ENCODE measurements at regions not wholly inside any gene's neighbourhood (a gene's known extent, or its start where the extent isn't known, plus 50 kb on each side); places are given as distances from the start of the nearest gene placed in this dataset.

- H3K27me3 ChIP-seq (ENCODE audit: insufficient read depth, poor library complexity, severe bottlenecking): no peaks in the 10 kb centered on the region
- no peak for DNase-seq (ENCODE audit: low read depth in 1 of 2, low spot score in 1 of 2)
- no peak overlapping the region for H3K4me3 ChIP-seq (replicated peaks; ENCODE audit: insufficient read depth, low read length)
- H3K27ac ChIP-seq (replicated peaks): no peak overlapping the region
- TF ChIP-seq POLR2AphosphoS5 (IDR thresholded peaks at IDR 0.05; ENCODE audit: low read depth): no peak
- TF ChIP-seq SPI1 (IDR thresholded peaks at IDR 0.05; ENCODE audit: borderline replicate concordance, low read depth): no peak
- TF ChIP-seq, protein P1, sequence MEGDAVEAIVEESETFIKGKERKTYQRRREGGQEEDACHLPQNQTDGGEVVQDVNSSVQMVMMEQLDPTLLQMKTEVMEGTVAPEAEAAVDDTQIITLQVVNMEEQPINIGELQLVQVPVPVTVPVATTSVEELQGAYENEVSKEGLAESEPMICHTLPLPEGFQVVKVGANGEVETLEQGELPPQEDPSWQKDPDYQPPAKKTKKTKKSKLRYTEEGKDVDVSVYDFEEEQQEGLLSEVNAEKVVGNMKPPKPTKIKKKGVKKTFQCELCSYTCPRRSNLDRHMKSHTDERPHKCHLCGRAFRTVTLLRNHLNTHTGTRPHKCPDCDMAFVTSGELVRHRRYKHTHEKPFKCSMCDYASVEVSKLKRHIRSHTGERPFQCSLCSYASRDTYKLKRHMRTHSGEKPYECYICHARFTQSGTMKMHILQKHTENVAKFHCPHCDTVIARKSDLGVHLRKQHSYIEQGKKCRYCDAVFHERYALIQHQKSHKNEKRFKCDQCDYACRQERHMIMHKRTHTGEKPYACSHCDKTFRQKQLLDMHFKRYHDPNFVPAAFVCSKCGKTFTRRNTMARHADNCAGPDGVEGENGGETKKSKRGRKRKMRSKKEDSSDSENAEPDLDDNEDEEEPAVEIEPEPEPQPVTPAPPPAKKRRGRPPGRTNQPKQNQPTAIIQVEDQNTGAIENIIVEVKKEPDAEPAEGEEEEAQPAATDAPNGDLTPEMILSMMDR (IDR thresholded peaks at IDR 0.05; ENCODE audit: insufficient read depth, low read length): no peak
- TF ChIP-seq, protein P2, sequence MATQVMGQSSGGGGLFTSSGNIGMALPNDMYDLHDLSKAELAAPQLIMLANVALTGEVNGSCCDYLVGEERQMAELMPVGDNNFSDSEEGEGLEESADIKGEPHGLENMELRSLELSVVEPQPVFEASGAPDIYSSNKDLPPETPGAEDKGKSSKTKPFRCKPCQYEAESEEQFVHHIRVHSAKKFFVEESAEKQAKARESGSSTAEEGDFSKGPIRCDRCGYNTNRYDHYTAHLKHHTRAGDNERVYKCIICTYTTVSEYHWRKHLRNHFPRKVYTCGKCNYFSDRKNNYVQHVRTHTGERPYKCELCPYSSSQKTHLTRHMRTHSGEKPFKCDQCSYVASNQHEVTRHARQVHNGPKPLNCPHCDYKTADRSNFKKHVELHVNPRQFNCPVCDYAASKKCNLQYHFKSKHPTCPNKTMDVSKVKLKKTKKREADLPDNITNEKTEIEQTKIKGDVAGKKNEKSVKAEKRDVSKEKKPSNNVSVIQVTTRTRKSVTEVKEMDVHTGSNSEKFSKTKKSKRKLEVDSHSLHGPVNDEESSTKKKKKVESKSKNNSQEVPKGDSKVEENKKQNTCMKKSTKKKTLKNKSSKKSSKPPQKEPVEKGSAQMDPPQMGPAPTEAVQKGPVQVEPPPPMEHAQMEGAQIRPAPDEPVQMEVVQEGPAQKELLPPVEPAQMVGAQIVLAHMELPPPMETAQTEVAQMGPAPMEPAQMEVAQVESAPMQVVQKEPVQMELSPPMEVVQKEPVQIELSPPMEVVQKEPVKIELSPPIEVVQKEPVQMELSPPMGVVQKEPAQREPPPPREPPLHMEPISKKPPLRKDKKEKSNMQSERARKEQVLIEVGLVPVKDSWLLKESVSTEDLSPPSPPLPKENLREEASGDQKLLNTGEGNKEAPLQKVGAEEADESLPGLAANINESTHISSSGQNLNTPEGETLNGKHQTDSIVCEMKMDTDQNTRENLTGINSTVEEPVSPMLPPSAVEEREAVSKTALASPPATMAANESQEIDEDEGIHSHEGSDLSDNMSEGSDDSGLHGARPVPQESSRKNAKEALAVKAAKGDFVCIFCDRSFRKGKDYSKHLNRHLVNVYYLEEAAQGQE (IDR thresholded peaks at IDR 0.05; ENCODE audit: insufficient replicate concordance, low read depth): no peak
- TF ChIP-seq GABPA (IDR thresholded peaks at IDR 0.05; ENCODE audit: low read depth): no peak
Measured at GRCh38 chr1:90613371-90613770, 103.7 kb downstream of the BARHL2 start.

GRCh38 chr1:90612033-90612432 lies 105.1 kb downstream of the BARHL2 start:
- Histone ChIP-seq H3K4me3 (replicated peaks; ENCODE audit: insufficient read depth, low read length) (no peak overlapping the region), H3K27ac (replicated peaks) (no peak overlapping the region), H3K27me3 (ENCODE audit: insufficient read depth, poor library complexity, severe bottlenecking) (no peaks in the 10 kb centered on the region)
- TF ChIP-seq POLR2AphosphoS5 (IDR thresholded peaks at IDR 0.05; ENCODE audit: low read depth) (no peak), GABPA (IDR thresholded peaks at IDR 0.05; ENCODE audit: low read depth) (no peak), SPI1 (IDR thresholded peaks at IDR 0.05; ENCODE audit: borderline replicate concordance, low read depth) (no peak)
- TF ChIP-seq, protein P2 (IDR thresholded peaks at IDR 0.05; ENCODE audit: insufficient replicate concordance, low read depth): no peak
- TF ChIP-seq, protein P1 (IDR thresholded peaks at IDR 0.05; ENCODE audit: insufficient read depth, low read length): no peak
- DNase-seq (ENCODE audit: low read depth in 1 of 2, low spot score in 1 of 2): no peak

DNA sequence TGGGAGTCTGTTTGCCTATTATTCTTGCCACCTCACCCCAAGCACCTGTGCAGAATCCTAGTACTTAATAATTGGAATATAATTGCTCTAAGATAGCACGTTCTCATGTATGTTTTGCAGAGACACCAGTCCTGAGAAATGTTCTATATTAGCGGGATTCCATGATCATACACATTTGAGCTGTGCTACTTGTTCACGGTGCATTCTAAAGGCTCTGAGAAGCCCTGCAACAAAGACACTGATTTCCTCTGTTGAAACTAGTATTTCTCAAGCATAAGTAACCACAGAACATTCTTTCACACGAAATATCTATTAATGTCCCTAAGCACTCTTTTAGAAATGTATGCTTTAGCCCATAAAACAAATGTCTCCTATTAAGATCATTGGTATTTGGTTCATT lies 109.4 kb downstream of the BARHL2 start:
- DNase-seq (ENCODE audit: low read depth in 1 of 2, low spot score in 1 of 2): no peak
- TF ChIP-seq, protein P2 (IDR thresholded peaks at IDR 0.05; ENCODE audit: insufficient replicate concordance, low read depth): no peak
- TF ChIP-seq, protein P1 (IDR thresholded peaks at IDR 0.05; ENCODE audit: insufficient read depth, low read length): no peak
- TF ChIP-seq SPI1 (IDR thresholded peaks at IDR 0.05; ENCODE audit: borderline replicate concordance, low read depth) (no peak), POLR2AphosphoS5 (IDR thresholded peaks at IDR 0.05; ENCODE audit: low read depth) (no peak)
- no peaks in the 10 kb centered on the region for H3K27me3 ChIP-seq (ENCODE audit: insufficient read depth, poor library complexity, severe bottlenecking)

More for the DNA sequence above, 109.4 kb downstream of the BARHL2 start:
- Histone ChIP-seq H3K27ac (replicated peaks) (no peak overlapping the region), H3K4me3 (replicated peaks; ENCODE audit: insufficient read depth, low read length) (no peak overlapping the region)

All from HL-60 (cell line).